Uterus (tissue), 2 donors: ENCODE measurements at regions not wholly inside any gene's neighbourhood (a gene's known extent, or its start where the extent isn't known, plus 50 kb on each side); places are given as distances from the start of the nearest gene placed in this dataset.

Experiments
- POLR2A ChIP-seq, 2 donors: fragments of 450-650 bp; IDR thresholded peaks; one replicate each; pipeline ENCODE4 v1.6.1; 2016; ENCODE audit warnings: antibody characterized with exemption in 2 of 2, mild to moderate bottlenecking in 1 of 2, moderate library complexity in 1 of 2
- TF ChIP-seq, protein P1 (sequence below), 4 experiments: fragments of 200-600 bp in 2 of 4; fragments of 450-650 bp in 2 of 4; sonication (generic) in 2 of 4; IDR thresholded peaks; one replicate each; pipeline ENCODE4 v1.5.1; 2016 to 2019; ENCODE audit warnings: antibody characterized with exemption in 4 of 4, mild to moderate bottlenecking in 2 of 4, moderate library complexity in 1 of 4

DNA sequence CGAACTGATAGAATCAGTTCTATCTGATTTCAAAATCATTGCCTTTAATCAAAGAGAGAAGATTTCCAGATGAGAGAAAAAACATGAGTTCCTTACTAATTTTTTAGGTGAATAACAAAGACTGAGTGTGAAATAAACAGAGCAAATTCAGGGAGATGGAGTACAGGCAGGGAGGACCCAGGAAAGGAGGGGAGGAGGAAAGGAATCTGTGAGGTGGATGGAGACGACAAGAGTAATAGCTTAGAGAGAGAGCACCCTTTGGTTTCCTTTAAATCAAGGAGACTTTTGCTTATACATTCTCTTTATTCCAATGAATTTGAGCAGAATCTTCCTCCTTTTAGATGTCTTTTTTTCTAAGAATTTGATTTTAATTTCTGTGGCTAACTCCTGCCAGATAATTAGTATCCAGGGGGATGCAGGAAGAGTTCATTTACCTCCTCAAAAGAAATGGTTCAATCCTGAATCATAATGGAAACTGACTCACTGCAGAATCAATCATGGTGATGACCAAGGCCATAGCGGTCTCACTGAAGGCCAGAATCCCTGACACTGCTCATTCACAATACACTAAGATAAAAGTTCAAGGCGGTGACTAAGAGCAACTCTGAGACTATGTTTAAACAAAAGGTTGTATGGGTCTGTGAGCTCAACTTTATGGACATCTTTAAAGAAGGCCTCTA is 234.0 kb upstream of the ZC3H12C start:
- no peak for TF ChIP-seq POLR2A (IDR thresholded peaks at IDR 0.05)
- TF ChIP-seq, protein P1, sequence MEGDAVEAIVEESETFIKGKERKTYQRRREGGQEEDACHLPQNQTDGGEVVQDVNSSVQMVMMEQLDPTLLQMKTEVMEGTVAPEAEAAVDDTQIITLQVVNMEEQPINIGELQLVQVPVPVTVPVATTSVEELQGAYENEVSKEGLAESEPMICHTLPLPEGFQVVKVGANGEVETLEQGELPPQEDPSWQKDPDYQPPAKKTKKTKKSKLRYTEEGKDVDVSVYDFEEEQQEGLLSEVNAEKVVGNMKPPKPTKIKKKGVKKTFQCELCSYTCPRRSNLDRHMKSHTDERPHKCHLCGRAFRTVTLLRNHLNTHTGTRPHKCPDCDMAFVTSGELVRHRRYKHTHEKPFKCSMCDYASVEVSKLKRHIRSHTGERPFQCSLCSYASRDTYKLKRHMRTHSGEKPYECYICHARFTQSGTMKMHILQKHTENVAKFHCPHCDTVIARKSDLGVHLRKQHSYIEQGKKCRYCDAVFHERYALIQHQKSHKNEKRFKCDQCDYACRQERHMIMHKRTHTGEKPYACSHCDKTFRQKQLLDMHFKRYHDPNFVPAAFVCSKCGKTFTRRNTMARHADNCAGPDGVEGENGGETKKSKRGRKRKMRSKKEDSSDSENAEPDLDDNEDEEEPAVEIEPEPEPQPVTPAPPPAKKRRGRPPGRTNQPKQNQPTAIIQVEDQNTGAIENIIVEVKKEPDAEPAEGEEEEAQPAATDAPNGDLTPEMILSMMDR (IDR thresholded peaks at IDR 0.05) = no peak
